C4-2B (cell line): ENCODE measurements at regions not wholly inside any gene's neighbourhood (a gene's known extent, or its start where the extent isn't known, plus 50 kb on each side); places are given as distances from the start of the nearest gene placed in this dataset.

ENCODE experiments used
- CTCF ChIP-seq: fragments of 450-650 bp; conservative IDR thresholded peaks from 2 replicates; pipeline ENCODE4 v1.5.1; 2017; ENCODE audit warnings: mild to moderate bottlenecking
- ZFX ChIP-seq: fragments of 450-650 bp; IDR thresholded peaks from 2 replicates; pipeline ENCODE4 v1.6.1; 2017

- TF ChIP-seq CTCF (no peak), ZFX (no peak)
Measured at GRCh38 chr12:24072302-24072701, 122.8 kb upstream of the SOX5 start.
